GM12891 (cell line): ENCODE measurements at regions not wholly inside any gene's neighbourhood (a gene's known extent, or its start where the extent isn't known, plus 50 kb on each side); places are given as distances from the start of the nearest gene placed in this dataset.

ENCODE experiments used
- PAX5 ChIP-seq: IDR thresholded peaks from 2 replicates; pipeline ENCODE4 v1.6.1; 2011; ENCODE audit warnings: low read length, moderate library complexity, mild to moderate bottlenecking; ENCODE audit not compliant: insufficient read depth, severe bottlenecking
- POLR2A ChIP-seq: IDR thresholded peaks from 2 replicates; pipeline ENCODE4 v1.6.1; 2011; ENCODE audit warnings: low read depth, low read length, control low read depth
- POLR2AphosphoS5 ChIP-seq: IDR thresholded peaks from 2 replicates; pipeline ENCODE4 v1.6.1; 2011; ENCODE audit warnings: low read depth, low read length, control low read depth
- POU2F2 ChIP-seq: IDR thresholded peaks from 2 replicates; pipeline ENCODE4 v1.6.1; 2011; ENCODE audit warnings: low read depth, mild to moderate bottlenecking, control low read depth, low read length, moderate library complexity
- TAF1 ChIP-seq: IDR thresholded peaks from 2 replicates; pipeline ENCODE4 v1.6.1; 2011; ENCODE audit warnings: low read depth, low read length, control low read depth

DNA sequence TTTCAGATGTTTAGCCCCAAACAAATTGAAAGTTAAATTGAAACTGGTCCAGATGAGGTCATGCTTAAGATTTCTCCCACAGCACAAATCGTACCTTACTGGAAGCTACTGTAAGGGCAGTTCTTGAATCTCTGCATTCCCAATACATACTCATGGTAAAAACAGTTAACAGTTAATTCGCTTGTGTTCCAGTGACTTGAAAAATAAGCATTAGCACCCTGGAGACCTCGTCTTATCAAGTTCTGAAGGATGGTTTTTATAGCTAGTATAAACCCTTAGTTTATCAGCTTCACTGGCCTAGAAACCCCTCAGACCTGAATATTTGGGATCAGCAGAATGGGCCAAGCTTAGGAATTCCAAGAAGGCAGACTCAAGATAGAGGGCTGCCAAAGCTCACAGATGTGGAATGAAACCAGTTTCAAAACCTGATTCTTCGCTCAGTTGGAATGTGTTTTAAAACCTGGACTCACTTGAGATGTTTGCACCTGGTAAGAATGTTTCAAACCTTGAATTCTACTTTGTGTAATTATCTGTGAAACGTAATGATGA is 103.6 kb downstream of the C9orf152 start:
- TF ChIP-seq TAF1 (no peak), POLR2A (no peak), POLR2AphosphoS5 (no peak), PAX5 (no peak), POU2F2 (no peak)
